ENCODE measurements at regions not wholly inside any gene's neighbourhood (a gene's known extent, or its start where the extent isn't known, plus 50 kb on each side); places are given as distances from the start of the nearest gene placed in this dataset.

DNA sequence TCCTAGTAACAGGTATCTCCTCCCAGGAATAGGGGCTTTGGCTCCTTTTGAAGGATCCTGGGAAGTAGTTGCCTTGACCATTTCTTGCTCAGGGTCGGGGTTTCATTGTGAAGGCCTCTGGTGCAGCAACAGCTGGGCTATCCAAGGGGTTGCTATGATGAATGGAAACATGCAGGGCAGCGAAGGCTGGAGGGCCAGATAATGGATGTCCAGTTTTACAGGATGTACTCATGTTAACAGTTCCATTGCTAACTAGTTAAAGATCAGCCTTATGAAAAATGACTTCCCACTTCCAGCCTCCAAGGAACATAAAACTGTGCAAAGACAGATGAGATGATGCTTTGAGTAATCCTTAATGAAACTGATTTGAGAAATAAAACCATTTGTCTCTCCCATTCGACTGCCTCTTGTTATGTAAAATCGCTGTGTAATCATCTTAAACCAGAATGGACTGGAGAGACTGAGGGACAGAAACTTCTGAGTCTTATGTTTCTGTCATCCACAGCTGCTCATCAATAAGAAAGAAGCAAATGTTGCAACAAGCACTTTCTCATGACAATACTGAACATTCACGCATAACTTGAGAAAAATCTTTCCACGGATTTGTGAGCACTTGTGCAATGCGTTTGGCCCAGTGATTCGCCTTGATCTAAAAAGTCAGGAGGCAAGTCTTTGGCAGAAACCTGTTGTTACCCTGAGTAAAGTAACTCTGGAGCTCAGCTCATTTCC is 473.5 kb upstream of the RGMA start:
- no peaks in the 10 kb centered on the region for H3K9me3 ChIP-seq
- no peak overlapping the region for H3K27ac ChIP-seq
- H3K4me3 ChIP-seq = no peak overlapping the region
- DNase-seq (no peak), ATAC-seq (no peak)
- H3K4me1 ChIP-seq = no peaks in the 10 kb centered on the region
- H3K27me3 ChIP-seq = no peaks in the 10 kb centered on the region
- TF ChIP-seq POLR2A (IDR thresholded peaks at IDR 0.05) = no peak
- TF ChIP-seq, protein P1, sequence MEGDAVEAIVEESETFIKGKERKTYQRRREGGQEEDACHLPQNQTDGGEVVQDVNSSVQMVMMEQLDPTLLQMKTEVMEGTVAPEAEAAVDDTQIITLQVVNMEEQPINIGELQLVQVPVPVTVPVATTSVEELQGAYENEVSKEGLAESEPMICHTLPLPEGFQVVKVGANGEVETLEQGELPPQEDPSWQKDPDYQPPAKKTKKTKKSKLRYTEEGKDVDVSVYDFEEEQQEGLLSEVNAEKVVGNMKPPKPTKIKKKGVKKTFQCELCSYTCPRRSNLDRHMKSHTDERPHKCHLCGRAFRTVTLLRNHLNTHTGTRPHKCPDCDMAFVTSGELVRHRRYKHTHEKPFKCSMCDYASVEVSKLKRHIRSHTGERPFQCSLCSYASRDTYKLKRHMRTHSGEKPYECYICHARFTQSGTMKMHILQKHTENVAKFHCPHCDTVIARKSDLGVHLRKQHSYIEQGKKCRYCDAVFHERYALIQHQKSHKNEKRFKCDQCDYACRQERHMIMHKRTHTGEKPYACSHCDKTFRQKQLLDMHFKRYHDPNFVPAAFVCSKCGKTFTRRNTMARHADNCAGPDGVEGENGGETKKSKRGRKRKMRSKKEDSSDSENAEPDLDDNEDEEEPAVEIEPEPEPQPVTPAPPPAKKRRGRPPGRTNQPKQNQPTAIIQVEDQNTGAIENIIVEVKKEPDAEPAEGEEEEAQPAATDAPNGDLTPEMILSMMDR (IDR thresholded peaks at IDR 0.05) = no peak
- 74% methylated on average over 7 to 8 of the region's 8 CpGs for WGBS, 2 donors
- intact Hi-C loops (cut with DNase I) = no loop called here
- no peaks in the 10 kb centered on the region for H3K36me3 ChIP-seq (replicated peaks in 1 of 2; ENCODE audit: insufficient read depth in 1 of 2, low read depth in 2 of 2)

DNA sequence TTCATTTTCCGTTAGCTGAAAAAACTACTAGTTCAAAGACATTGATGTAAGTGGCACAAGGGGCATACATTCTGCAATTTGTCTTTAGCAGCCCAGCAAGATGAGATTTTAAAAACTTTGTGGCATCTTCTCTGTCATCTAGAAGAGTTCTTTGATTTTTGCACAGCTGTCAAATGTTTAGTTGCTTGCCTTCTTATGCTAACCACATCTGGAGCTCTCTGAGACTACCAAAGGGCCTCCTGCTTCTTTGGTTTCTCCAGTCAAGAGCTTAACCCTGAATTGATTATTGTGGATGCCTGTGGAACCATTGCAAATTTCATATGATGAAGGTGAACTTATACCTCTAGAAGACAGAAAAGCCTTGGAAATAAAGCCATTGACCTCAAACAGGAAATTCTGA is 468.7 kb upstream of the RGMA start:
- DNase-seq (no peak), ATAC-seq (no peak)
- no peaks in the 10 kb centered on the region for H3K27me3 ChIP-seq
- H3K9me3 ChIP-seq = no peaks in the 10 kb centered on the region
- H3K4me3 ChIP-seq = no peak overlapping the region
- H3K36me3 ChIP-seq (replicated peaks in 1 of 2; ENCODE audit: insufficient read depth in 1 of 2, low read depth in 2 of 2) = no peaks in the 10 kb centered on the region
- no peak overlapping the region for H3K27ac ChIP-seq
- no peak for TF ChIP-seq POLR2A (IDR thresholded peaks at IDR 0.05)
- TF ChIP-seq, protein P1 (IDR thresholded peaks at IDR 0.05) = no peak
- H3K4me1 ChIP-seq = no peaks in the 10 kb centered on the region
- 100% methylated on average over 1 of the region's 1 CpG for WGBS, 2 donors
- intact Hi-C loops (cut with DNase I) = no loop called here

DNA sequence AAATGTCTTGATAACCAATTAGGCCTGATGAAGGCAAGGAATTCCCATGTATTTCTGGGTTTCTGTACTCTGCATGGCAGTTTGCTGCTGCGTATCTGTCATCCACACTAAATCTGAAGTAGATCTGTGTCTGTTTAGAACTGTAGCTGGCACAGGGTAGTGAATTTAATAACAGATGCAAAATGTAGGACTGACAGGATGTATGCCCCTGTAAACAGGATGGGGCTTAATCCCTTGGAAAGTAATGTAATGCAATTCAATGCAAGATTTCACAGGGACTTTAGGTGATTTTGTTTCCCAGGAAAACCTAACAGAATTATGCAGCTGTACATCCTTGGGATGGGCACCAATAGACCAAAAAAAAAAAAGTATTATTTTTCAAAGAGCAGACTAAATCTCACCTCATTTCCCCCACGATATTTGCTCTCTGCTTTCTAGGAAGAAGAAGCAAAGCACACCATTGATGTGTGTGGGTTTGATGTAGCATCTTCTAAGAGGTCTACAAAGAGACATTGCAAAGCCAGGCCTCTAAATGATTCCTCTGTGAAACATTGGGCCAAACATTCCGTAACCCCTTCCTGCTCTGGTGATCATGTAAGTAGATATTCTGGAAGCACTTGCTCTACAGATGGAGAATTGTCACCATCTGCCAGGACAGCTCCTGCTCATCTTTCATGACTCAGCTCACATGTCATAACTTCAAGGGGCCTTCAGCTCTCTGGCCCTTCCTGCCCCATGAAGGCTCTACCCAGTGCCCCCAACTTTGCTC is 464.3 kb upstream of the RGMA start:
- no peaks in the 10 kb centered on the region for H3K9me3 ChIP-seq
- H3K27ac ChIP-seq = no peak overlapping the region
- no peaks in the 10 kb centered on the region for H3K27me3 ChIP-seq
- TF ChIP-seq, protein P1 (IDR thresholded peaks at IDR 0.05) = no peak
- no peak for TF ChIP-seq POLR2A (IDR thresholded peaks at IDR 0.05)
- intact Hi-C loops (cut with DNase I) = no loop called here
- H3K36me3 ChIP-seq (replicated peaks in 1 of 2; ENCODE audit: insufficient read depth in 1 of 2, low read depth in 2 of 2) = no peaks in the 10 kb centered on the region
- ATAC-seq = no peak
- H3K4me3 ChIP-seq = no peak overlapping the region
- H3K4me1 ChIP-seq = no peaks in the 10 kb centered on the region
- DNase-seq = no peak
- WGBS, 2 donors = 47 to 52% methylated on average over 3 of the region's 3 CpGs

DNA sequence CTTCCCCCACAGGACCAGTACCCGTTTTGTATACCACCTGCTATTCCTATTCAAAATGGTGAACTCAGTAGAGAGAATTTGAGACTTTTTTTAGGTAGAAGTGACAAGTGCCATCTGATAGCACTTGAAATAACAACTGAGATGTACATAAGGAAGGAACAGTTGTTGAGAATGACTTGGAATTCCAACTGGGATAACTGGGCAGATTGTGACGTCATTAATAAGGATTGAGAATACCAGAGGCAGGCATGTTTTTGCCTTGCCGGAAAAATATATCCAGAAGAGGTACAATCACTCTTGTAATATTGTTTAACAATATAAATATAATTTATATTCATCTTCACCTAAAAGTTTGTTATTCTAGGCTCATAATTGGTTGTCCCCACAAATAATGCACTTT is 454.1 kb upstream of the RGMA start:
- Histone ChIP-seq H3K4me3 (no peak overlapping the region), H3K27ac (no peak overlapping the region), H3K27me3 (no peaks in the 10 kb centered on the region), H3K9me3 (no peaks in the 10 kb centered on the region), H3K36me3 (replicated peaks in 1 of 2; ENCODE audit: insufficient read depth in 1 of 2, low read depth in 2 of 2) (no peaks in the 10 kb centered on the region), H3K4me1 (no peaks in the 10 kb centered on the region)
- DNase-seq = no peak
- intact Hi-C loops (cut with DNase I) = no loop called here
- TF ChIP-seq, protein P1 (IDR thresholded peaks at IDR 0.05) = no peak
- TF ChIP-seq POLR2A (IDR thresholded peaks at IDR 0.05) = no peak
- ATAC-seq = no peak
- 84 to 91% methylated on average over 3 of the region's 3 CpGs for WGBS, 2 donors
